ENCODE measurements at regions not wholly inside any gene's neighbourhood (a gene's known extent, or its start where the extent isn't known, plus 50 kb on each side); places are given as distances from the start of the nearest gene placed in this dataset.

GRCh38 chr12:88707800-88708199 is 127.5 kb upstream of the KITLG start:
- TF ChIP-seq, protein P1, sequence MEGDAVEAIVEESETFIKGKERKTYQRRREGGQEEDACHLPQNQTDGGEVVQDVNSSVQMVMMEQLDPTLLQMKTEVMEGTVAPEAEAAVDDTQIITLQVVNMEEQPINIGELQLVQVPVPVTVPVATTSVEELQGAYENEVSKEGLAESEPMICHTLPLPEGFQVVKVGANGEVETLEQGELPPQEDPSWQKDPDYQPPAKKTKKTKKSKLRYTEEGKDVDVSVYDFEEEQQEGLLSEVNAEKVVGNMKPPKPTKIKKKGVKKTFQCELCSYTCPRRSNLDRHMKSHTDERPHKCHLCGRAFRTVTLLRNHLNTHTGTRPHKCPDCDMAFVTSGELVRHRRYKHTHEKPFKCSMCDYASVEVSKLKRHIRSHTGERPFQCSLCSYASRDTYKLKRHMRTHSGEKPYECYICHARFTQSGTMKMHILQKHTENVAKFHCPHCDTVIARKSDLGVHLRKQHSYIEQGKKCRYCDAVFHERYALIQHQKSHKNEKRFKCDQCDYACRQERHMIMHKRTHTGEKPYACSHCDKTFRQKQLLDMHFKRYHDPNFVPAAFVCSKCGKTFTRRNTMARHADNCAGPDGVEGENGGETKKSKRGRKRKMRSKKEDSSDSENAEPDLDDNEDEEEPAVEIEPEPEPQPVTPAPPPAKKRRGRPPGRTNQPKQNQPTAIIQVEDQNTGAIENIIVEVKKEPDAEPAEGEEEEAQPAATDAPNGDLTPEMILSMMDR (IDR thresholded peaks at IDR 0.05), result no peak
- TF ChIP-seq POLR2A (IDR thresholded peaks at IDR 0.05; ENCODE audit: low read length) (no peak), RAD21 (conservative IDR thresholded peaks at IDR 0.05 in 1 of 2, IDR thresholded peaks at IDR 0.05 in 1 of 2) (no peak)
